NCI-H1694 (cell line): ENCODE measurements at regions not wholly inside any gene's neighbourhood (a gene's known extent, or its start where the extent isn't known, plus 50 kb on each side); places are given as distances from the start of the nearest gene placed in this dataset.
"Not testable (repeated sequence)": the region's sequence is repeated elsewhere in the genome, so short reads cannot be mapped to it uniquely, and the experiment has no call there.

Experiments
- DNase-seq: peaks from one replicate; lab custom pipeline; 2025; lab: John Stamatoyannopoulos, UW

- DNase-seq = no peak
Measured at GRCh38 chr2:184444623-184445223, 153.6 kb upstream of the ZNF804A start.

- DNase-seq = no peak
Measured at GRCh38 chr2:184449760-184450159, 148.6 kb upstream of the ZNF804A start.

GRCh38 chr2:184452907-184453306 is 145.4 kb upstream of the ZNF804A start:
- DNase-seq = no peak

GRCh38 chr2:184455624-184456023 is 142.7 kb upstream of the ZNF804A start:
- DNase-seq = no peak

- not testable (repeated sequence) for DNase-seq
Measured at GRCh38 chr2:184456693-184457092, 141.6 kb upstream of the ZNF804A start.

- DNase-seq = no peak
Measured at GRCh38 chr2:184463102-184463865, 135.0 kb upstream of the ZNF804A start.

GRCh38 chr2:184463866-184464248 is 134.5 kb upstream of the ZNF804A start:
- no peak for DNase-seq

GRCh38 chr2:184468826-184469225 is 129.5 kb upstream of the ZNF804A start:
- no peak for DNase-seq

- no peak for DNase-seq
Measured at GRCh38 chr2:184472481-184472880, 125.8 kb upstream of the ZNF804A start.

GRCh38 chr2:184481865-184482264 is 116.5 kb upstream of the ZNF804A start:
- DNase-seq = no peak

GRCh38 chr2:184498936-184499335 is 99.4 kb upstream of the ZNF804A start:
- no peak for DNase-seq

- DNase-seq = no peak
Measured at GRCh38 chr2:184504252-184504651, 94.1 kb upstream of the ZNF804A start.

- no peak for DNase-seq
Measured at GRCh38 chr2:184507254-184507653, 91.1 kb upstream of the ZNF804A start.

- no peak for DNase-seq
Measured at GRCh38 chr2:184517402-184517801, 80.9 kb upstream of the ZNF804A start.

GRCh38 chr2:184520441-184520840 is 77.9 kb upstream of the ZNF804A start:
- DNase-seq = no peak

- no peak for DNase-seq
Measured at GRCh38 chr2:184523732-184524131, 74.6 kb upstream of the ZNF804A start.

GRCh38 chr2:184524551-184525382 is 73.6 kb upstream of the ZNF804A start:
- DNase-seq = no peak

- DNase-seq = no peak
Measured at GRCh38 chr2:184527058-184527457, 71.3 kb upstream of the ZNF804A start.

- DNase-seq = no peak
Measured at GRCh38 chr2:184528119-184528518, 70.2 kb upstream of the ZNF804A start.

- no peak for DNase-seq
Measured at GRCh38 chr2:184530239-184530638, 68.1 kb upstream of the ZNF804A start.

GRCh38 chr2:184530959-184531358 is 67.4 kb upstream of the ZNF804A start:
- DNase-seq = no peak

- DNase-seq = no peak
Measured at GRCh38 chr2:184532551-184532950, 65.8 kb upstream of the ZNF804A start.

- peak; percentile 9 for DNase-seq
Measured at GRCh38 chr2:184534986-184535385, 63.3 kb upstream of the ZNF804A start.
